Esophagus squamous epithelium (tissue), 5 donors: ENCODE measurements at regions not wholly inside any gene's neighbourhood (a gene's known extent, or its start where the extent isn't known, plus 50 kb on each side); places are given as distances from the start of the nearest gene placed in this dataset.

Experiments used
- DNase-seq: peaks from one replicate; lab custom pipeline; 2025; lab: John Stamatoyannopoulos, UW
- H3K27ac ChIP-seq, 4 donors: fragments of 200-600 bp; sonication (generic); one replicate each; pipeline ENCODE4 v1.5.1; 2016 to 2019; ENCODE audit warnings: mild to moderate bottlenecking in 1 of 4
- H3K27me3 ChIP-seq, 4 donors: fragments of 200-600 bp; sonication (generic); 1 replicate in 3 of 4; 2 replicates in 1 of 4; pipeline versions ENCODE4 v1.5.1 to v1.6.0; 2017 to 2021; ENCODE audit warnings: antibody characterized with exemption in 1 of 4
- H3K36me3 ChIP-seq, 3 donors: fragments of 200-600 bp; sonication (generic); one replicate each; pipeline ENCODE4 v1.5.1; 2016 to 2019
- H3K4me1 ChIP-seq, 3 donors: fragments of 200-600 bp; sonication (generic); one replicate each; pipeline ENCODE4 v1.5.1; 2017 to 2019
- H3K4me3 ChIP-seq, 4 donors: fragments of 200-600 bp; sonication (generic); 1 replicate in 3 of 4; 2 replicates in 1 of 4; pipeline ENCODE4 v1.5.1; 2016 to 2019; ENCODE audit warnings: mild to moderate bottlenecking in 2 of 4, moderate library complexity in 1 of 4
- H3K9me3 ChIP-seq, 3 donors: fragments of 200-600 bp; sonication (generic); one replicate each; pipeline ENCODE4 v1.5.1; 2016 to 2019
- POLR2A ChIP-seq, 4 donors: fragments of 450-650 bp; IDR thresholded peaks; one replicate each; pipeline ENCODE4 v1.6.1; 2017; ENCODE audit warnings: antibody characterized with exemption in 4 of 4, mild to moderate bottlenecking in 4 of 4, moderate library complexity in 3 of 4
- WGBS, 2 donors: methylation state at CpG; one replicate each; pipeline ENCODE4 v1.1.5; 2018; 5-methylcytosine and 5-hydroxymethylcytosine counted together
- intact Hi-C: fragments of 100-400 bp; cut with DNase I; formaldehyde crosslinking; loops from one replicate; pipeline ENCODE4 v1.15.0; 2022
- TF ChIP-seq, protein P1 (sequence below), 6 experiments: fragments of 450-650 bp in 4 of 6; fragments of 200-600 bp in 2 of 6; sonication (generic) in 2 of 6; IDR thresholded peaks; one replicate each; pipeline ENCODE4 v1.5.1; 2016 to 2019; ENCODE audit warnings: antibody characterized with exemption in 6 of 6, mild to moderate bottlenecking in 4 of 6, moderate library complexity in 4 of 6
- donor health status: DM: yes; HTN: yes; CAD: no.

DNA sequence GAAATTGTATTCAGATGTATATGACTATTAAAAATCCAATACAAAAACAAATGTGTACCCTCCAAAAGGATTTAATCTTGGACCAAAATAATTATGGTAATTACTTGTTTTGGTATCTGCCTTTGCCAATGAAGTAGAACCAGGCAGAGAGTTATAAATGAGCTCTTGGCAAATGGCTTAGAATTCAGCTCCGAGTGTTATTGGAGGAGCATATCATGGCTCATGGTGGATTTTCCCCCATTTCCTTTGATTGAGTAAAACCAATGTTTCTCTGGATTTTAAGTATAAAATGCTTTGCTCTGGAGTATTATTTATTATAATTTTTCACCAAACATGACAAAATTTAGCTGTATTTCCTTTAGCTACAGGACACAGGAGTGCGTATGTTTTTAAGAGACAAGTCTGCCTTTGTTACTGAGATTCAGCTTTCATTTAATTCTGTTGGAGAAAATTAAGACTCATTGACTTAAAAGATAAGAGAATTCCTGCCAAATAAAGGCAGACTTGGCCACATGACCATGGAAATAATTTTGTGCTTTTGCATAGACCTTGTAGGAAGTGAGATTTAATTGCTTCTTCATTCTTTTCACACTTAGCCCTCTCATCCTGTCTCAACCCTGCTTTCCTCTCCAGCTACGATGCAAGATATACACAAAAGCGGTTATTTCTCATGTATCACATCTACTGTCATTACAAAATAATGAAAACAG, 281.0 kb upstream of the SOX11 start:
- no peaks in the 10 kb centered on the region for H3K27me3 ChIP-seq
- H3K27ac ChIP-seq = no peak overlapping the region
- DNase-seq = no peak
- no peaks in the 10 kb centered on the region for H3K36me3 ChIP-seq
- no peaks in the 10 kb centered on the region for H3K4me1 ChIP-seq
- H3K9me3 ChIP-seq = peaks cover 0 to 5% (median 0%) of the 10 kb centered on the region in 3 donors
- WGBS, 2 donors = 58 to 65% methylated on average over 4 of the region's 4 CpGs
- intact Hi-C loops = no loop called here
- TF ChIP-seq, protein P1, sequence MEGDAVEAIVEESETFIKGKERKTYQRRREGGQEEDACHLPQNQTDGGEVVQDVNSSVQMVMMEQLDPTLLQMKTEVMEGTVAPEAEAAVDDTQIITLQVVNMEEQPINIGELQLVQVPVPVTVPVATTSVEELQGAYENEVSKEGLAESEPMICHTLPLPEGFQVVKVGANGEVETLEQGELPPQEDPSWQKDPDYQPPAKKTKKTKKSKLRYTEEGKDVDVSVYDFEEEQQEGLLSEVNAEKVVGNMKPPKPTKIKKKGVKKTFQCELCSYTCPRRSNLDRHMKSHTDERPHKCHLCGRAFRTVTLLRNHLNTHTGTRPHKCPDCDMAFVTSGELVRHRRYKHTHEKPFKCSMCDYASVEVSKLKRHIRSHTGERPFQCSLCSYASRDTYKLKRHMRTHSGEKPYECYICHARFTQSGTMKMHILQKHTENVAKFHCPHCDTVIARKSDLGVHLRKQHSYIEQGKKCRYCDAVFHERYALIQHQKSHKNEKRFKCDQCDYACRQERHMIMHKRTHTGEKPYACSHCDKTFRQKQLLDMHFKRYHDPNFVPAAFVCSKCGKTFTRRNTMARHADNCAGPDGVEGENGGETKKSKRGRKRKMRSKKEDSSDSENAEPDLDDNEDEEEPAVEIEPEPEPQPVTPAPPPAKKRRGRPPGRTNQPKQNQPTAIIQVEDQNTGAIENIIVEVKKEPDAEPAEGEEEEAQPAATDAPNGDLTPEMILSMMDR (IDR thresholded peaks at IDR 0.05) = no peak
- TF ChIP-seq POLR2A (IDR thresholded peaks at IDR 0.05) = no peak
- no peak overlapping the region for H3K4me3 ChIP-seq

DNA sequence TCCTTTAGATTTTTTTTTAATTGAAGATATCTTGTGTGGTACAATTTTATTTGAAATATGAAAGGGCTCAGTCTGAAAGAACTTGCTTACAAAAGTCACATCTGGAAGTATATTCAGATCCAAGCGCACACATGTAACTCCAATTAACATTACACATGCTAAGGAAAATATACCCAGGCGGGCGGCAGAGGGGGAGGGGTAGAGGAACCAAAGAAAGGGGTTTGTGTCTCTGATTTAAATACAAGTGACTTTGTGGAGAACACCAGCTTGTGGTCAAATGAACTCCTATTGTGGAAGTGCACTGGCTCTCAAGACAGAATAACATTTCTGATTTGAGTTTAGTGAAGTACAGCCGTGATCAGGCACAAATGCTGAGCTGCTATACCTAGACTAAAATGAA, 280.2 kb upstream of the SOX11 start:
- Histone ChIP-seq H3K4me1 (no peaks in the 10 kb centered on the region), H3K36me3 (no peaks in the 10 kb centered on the region), H3K4me3 (no peak overlapping the region), H3K27me3 (no peaks in the 10 kb centered on the region), H3K27ac (no peak overlapping the region), H3K9me3 (peaks cover 0 to 5% (median 0%) of the 10 kb centered on the region in 3 donors)
- TF ChIP-seq POLR2A (IDR thresholded peaks at IDR 0.05) = no peak
- TF ChIP-seq, protein P1 (IDR thresholded peaks at IDR 0.05) = no peak
- intact Hi-C loops = no loop called here
- WGBS, 2 donors = 80 to 84% methylated on average over 4 of the region's 4 CpGs
- no peak for DNase-seq

DNA sequence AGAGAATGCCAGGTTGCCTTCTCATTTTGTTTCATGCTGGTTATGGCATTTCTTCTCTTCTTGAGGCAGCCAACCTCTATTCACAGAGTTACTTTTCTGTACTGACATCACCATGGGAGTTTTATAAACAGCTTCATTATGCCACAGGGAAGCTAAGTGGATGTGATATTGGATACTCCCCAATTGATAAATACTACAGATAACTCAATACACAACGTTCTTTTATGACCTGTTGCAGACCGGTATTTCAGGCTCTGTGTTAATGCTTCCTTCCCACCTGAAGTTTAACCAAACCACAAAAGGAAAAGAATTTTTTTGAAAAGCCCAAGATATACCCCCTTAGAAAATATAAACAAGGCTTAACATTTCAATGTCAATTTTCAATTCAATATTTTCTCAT, 258.3 kb upstream of the SOX11 start:
- no peak for TF ChIP-seq POLR2A (IDR thresholded peaks at IDR 0.05)
- TF ChIP-seq, protein P1 (IDR thresholded peaks at IDR 0.05) = no peak
- intact Hi-C loops = no loop called here

DNA sequence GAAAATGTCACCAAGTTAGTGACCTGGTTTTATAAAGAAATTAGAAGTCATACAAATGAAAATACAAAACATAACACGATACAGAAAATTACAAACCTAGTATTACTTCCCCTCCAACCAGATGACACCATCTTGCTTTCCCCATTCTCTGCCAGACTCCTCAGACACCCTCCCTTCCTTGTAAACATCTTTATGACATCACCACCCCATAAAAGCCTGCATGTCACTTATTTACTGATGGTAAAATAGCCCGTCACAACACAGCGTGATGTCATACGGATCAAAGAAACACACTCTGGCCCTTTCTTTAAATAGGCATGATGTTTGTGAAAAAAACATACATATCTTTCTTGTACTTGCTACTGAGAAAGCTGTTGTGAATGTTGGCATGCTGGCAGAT, 254.8 kb upstream of the SOX11 start:
- intact Hi-C loops = no loop called here
- no peak for DNase-seq
- Histone ChIP-seq H3K27me3 (no peaks in the 10 kb centered on the region), H3K4me1 (no peaks in the 10 kb centered on the region), H3K4me3 (no peak overlapping the region), H3K36me3 (no peaks in the 10 kb centered on the region), H3K27ac (no peak overlapping the region), H3K9me3 (no peaks in the 10 kb centered on the region)
- WGBS, 2 donors = 80 to 83% methylated on average over 4 of the region's 4 CpGs
- no peak for TF ChIP-seq POLR2A (IDR thresholded peaks at IDR 0.05)

More for the DNA sequence above, 258.3 kb upstream of the SOX11 start:
- Histone ChIP-seq H3K4me3 (no peak overlapping the region), H3K4me1 (no peaks in the 10 kb centered on the region), H3K27me3 (no peaks in the 10 kb centered on the region), H3K9me3 (no peaks in the 10 kb centered on the region), H3K36me3 (no peaks in the 10 kb centered on the region), H3K27ac (no peak overlapping the region)
- WGBS, 2 donors = 25 to 40% methylated on average over 2 of the region's 2 CpGs
- no peak for DNase-seq

DNA sequence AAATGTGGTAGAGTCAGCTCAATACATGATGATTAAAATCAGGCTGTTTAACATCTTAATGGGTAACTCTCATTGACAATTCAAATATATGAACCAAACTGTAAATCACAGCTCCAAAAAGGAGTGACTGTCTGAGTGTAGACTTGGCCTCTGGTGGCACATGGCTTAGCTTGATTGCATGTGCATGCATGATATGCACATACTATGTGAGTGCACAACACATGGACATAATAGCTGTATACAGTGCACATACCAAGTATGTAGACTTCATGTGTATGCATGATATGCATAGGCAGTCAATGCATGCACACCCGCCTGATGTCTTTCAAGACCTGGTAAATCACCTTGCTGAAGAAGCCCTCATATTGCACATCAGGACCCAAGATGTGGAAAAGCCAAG, 252.0 kb upstream of the SOX11 start:
- peaks cover 0 to 13% (median 0%) of the 10 kb centered on the region in 3 donors for H3K9me3 ChIP-seq
- H3K4me3 ChIP-seq = no peak overlapping the region
- H3K27me3 ChIP-seq = no peaks in the 10 kb centered on the region
- DNase-seq = no peak
- no peaks in the 10 kb centered on the region for H3K4me1 ChIP-seq
- TF ChIP-seq, protein P1 (IDR thresholded peaks at IDR 0.05) = no peak
- no peak for TF ChIP-seq POLR2A (IDR thresholded peaks at IDR 0.05)
- 93 to 100% methylated on average over 1 of the region's 1 CpG for WGBS, 2 donors
- no peak overlapping the region for H3K27ac ChIP-seq
- intact Hi-C loops = no loop called here
- H3K36me3 ChIP-seq = no peaks in the 10 kb centered on the region
